ENCODE measurements at regions not wholly inside any gene's neighbourhood (a gene's known extent, or its start where the extent isn't known, plus 50 kb on each side); places are given as distances from the start of the nearest gene placed in this dataset.

DNA sequence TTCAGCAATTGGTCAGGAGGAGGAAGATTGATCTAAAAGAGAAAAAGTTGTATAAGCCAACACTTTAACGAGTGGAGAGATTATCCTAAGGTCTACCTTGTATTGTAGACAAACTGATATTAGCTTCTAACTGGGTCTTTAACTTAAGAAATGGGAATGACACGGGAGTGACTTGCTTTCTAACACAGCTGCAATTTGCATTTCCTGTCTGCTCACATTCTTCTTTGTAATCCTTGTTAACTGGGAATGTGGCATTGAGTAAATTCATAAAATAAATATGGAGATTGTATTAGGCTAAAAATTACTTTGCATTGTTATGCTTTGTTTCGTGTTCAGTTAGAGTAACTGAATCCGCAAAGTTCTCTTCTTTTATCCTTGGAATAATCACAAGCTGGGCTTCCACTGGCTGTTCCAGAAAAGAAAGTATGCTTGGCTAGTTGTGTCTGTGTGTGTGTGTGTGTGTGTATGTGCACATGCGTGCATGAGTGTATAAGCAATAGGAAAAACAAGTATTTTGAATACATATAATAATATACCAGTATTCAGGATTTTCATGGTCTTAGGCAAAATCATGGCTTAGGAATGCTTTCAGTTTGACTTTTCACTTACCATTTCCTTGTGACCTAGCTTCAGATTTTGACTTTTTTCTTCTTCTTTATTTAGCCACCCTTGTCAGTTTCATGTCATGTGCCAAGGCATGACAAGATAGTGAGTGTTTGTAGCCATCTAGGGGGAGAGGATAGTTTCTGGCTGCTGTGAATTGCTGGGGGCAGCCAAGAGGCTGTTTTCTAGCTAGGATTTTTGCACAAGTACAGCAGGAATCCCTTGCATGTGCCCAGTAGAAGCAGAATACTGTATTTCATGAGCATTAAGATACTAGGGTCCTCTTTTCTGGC lies 54.5 kb upstream of the FZD8 start:
- Histone ChIP-seq H3K27ac (no peak overlapping the region), H3K27me3 (no peaks in the 10 kb centered on the region), H3K36me3 (no peaks in the 10 kb centered on the region), H3K4me3 (no peak overlapping the region), H3K4me1 (no peaks in the 10 kb centered on the region), H3K9me3 (no peaks in the 10 kb centered on the region)
- no peak for DNase-seq
- intact Hi-C loops (cut with DNase I), result no loop called here
- ATAC-seq, result no peak
- TF ChIP-seq, protein P1, sequence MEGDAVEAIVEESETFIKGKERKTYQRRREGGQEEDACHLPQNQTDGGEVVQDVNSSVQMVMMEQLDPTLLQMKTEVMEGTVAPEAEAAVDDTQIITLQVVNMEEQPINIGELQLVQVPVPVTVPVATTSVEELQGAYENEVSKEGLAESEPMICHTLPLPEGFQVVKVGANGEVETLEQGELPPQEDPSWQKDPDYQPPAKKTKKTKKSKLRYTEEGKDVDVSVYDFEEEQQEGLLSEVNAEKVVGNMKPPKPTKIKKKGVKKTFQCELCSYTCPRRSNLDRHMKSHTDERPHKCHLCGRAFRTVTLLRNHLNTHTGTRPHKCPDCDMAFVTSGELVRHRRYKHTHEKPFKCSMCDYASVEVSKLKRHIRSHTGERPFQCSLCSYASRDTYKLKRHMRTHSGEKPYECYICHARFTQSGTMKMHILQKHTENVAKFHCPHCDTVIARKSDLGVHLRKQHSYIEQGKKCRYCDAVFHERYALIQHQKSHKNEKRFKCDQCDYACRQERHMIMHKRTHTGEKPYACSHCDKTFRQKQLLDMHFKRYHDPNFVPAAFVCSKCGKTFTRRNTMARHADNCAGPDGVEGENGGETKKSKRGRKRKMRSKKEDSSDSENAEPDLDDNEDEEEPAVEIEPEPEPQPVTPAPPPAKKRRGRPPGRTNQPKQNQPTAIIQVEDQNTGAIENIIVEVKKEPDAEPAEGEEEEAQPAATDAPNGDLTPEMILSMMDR (IDR thresholded peaks at IDR 0.05), result no peak

DNA sequence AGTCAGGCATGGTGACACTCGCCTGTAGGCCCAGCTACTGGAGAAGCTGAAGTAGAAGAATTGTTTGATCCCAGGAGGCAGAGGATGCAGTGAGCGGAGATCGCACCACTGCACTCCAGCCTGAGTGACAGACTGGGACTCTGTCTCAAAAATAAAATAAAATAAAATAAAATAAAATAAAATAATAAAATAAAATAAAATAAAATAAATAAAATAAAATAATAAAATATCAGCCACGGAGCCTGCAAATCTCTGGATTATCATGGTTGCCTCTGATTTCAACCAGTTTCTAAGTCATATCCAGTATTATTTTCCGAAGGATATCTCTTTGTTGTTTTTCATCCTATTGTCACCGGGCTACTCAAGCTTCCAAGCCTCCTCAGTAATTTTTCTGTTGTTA lies 51.7 kb upstream of the FZD8 start:
- ATAC-seq, result no peak
- H3K4me1 ChIP-seq, result no peaks in the 10 kb centered on the region
- H3K36me3 ChIP-seq, result no peaks in the 10 kb centered on the region
- peaks cover 0 to 2% of the 10 kb centered on the region in 2 donors for H3K27me3 ChIP-seq
- H3K4me3 ChIP-seq, result no peak overlapping the region
- intact Hi-C loops (cut with DNase I), result no loop called here
- TF ChIP-seq, protein P1 (IDR thresholded peaks at IDR 0.05), result no peak
- DNase-seq, result no peak
- no peak overlapping the region for H3K27ac ChIP-seq
- H3K9me3 ChIP-seq, result no peaks in the 10 kb centered on the region

All from left lung (tissue), 4 donors.